ENCODE measurements at regions not wholly inside any gene's neighbourhood (a gene's known extent, or its start where the extent isn't known, plus 50 kb on each side); places are given as distances from the start of the nearest gene placed in this dataset.

DNA sequence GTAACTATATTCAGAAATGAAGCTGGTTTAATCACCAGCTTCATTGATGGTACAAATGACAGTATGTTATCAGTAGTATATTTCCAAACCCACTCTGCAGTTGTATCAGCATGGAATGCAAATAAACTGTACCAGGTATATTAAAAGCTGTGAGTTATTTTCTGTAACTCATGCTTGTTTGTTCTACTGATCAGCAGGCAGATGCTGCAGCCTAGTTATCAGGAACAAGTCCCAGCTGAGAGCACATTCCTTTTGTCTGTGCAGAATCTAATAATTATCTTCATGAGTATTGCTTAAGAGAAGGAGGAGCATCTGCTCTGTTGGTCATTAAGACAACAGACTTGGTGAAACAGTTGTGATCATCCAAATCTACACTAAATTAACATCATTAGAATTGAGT lies 1331.1 kb downstream of the MRPL39 start:
- Mint-ChIP-seq H3K27ac (no peak overlapping the region), H3K36me3 (no peaks in the 10 kb centered on the region), H3K9me3 (no peaks in the 10 kb centered on the region), H3K4me3 (no peak overlapping the region), H3K27me3 (no peaks in the 10 kb centered on the region), H3K4me1 (peaks cover 8% of the 10 kb centered on the region)
- ATAC-seq: no peak

DNA sequence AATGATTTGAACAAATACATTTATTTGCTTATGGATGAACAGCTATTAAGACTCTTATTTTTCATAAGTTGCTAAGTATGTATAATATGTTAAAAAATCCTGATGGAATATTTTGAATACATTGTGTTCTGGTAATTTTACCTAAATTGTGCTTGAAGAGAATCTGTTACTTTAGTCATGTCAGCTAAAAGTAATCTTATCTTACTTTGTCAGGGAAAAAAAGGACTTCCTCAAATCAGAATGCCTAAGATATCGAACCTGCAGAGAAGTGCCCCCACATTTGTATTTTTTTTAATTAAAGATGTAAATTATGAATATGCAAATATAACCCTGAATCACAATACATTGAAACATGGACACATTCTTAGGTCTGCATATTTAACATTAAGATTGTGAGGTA lies 1331.7 kb downstream of the MRPL39 start:
- Mint-ChIP-seq H3K27me3 (no peaks in the 10 kb centered on the region), H3K4me1 (peaks cover 8% of the 10 kb centered on the region), H3K27ac (no peak overlapping the region), H3K9me3 (no peaks in the 10 kb centered on the region), H3K4me3 (no peak overlapping the region), H3K36me3 (no peaks in the 10 kb centered on the region)
- no peak for ATAC-seq

DNA sequence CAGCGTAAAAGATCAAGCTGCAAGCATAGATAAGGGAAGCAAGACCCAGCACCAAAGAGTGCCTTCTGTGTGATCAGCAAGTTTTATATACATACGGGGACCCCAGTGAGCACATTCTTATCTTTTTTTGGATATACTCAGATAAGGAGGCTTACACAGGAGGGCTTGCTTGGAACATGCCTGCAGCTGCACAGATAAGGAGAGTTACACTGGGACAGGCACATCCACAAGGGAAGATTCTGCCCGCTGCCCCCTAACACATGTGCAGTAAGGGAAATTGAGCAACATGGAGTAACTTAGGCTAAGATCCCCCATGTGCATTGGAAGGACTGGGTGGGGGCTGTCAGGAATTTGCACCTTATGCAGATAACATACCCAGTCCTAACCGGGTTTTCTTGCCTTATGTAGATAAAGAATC lies 1334.8 kb downstream of the MRPL39 start:
- Mint-ChIP-seq H3K27me3 (no peaks in the 10 kb centered on the region), H3K4me1 (no peaks in the 10 kb centered on the region), H3K9me3 (no peaks in the 10 kb centered on the region), H3K27ac (no peak overlapping the region), H3K36me3 (no peaks in the 10 kb centered on the region), H3K4me3 (no peak overlapping the region)
- peak; percentile 50 for ATAC-seq

DNA sequence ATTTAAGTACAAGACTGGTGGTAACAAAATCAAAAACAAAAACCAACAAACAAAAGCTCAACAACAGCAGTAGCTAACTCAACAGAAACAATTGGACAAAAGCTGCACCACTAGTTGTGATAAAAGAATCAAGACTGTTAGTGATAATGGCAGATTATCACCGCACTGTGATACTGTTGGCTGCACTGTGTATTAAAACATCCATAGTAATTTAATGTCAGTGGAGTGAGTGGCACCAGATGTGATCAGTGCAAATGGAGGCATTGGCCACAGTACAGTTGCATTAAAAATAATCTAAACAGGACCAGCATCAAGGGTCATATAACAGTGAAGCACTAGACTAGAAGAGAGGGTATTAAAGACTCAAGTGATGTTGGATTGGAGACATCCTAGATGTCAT lies 1341.3 kb downstream of the MRPL39 start:
- H3K9me3 Mint-ChIP-seq: no peaks in the 10 kb centered on the region
- H3K4me1 Mint-ChIP-seq: no peaks in the 10 kb centered on the region
- H3K27ac Mint-ChIP-seq: no peak overlapping the region
- H3K36me3 Mint-ChIP-seq: no peaks in the 10 kb centered on the region
- no peak for ATAC-seq
- no peak overlapping the region for H3K4me3 Mint-ChIP-seq
- H3K27me3 Mint-ChIP-seq: no peaks in the 10 kb centered on the region

DNA sequence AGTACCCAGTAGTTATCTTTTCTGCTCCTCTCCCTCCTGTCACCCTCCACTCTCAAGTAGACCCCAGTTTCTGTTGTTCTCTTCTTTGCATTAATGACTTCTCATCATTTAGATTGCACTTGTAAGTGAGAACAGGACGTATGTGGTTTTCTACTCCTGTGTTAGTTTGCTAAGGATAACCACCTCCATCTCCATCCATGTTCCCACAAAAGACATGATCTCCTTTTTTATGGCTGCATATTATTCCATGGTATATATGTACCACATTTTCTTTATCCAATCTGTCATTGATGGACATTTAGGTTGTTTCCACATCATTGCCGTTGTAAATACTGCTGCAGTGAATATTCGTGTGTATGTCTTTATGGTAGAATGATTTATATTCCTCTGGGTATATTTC lies 1346.5 kb downstream of the MRPL39 start:
- Mint-ChIP-seq H3K27ac (no peak overlapping the region), H3K4me1 (no peaks in the 10 kb centered on the region), H3K27me3 (no peaks in the 10 kb centered on the region), H3K36me3 (no peaks in the 10 kb centered on the region), H3K4me3 (no peak overlapping the region), H3K9me3 (peaks cover 4% of the 10 kb centered on the region)
- ATAC-seq: no peak

DNA sequence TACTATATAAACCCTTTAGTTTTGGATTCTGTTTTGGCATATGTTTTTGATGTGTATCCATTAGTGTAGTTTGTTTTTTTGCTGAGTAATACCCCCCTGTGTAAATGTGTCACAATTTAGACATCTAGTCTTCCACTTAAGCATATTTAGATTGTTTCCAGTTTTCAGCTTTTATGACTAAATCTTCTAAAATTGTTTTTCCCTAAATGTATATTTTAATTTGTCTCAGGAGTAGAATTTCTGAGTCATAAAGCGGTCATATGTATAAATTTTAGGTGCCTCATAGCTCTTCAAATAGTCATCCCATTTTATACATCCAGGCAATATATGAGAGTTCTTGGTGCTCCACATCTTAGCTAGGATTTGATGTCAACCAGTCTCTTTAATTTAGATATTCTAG lies 1348.0 kb downstream of the MRPL39 start:
- H3K4me1 Mint-ChIP-seq: no peaks in the 10 kb centered on the region
- H3K9me3 Mint-ChIP-seq: peaks cover 4% of the 10 kb centered on the region
- H3K4me3 Mint-ChIP-seq: no peak overlapping the region
- ATAC-seq: no peak
- no peak overlapping the region for H3K27ac Mint-ChIP-seq
- no peaks in the 10 kb centered on the region for H3K27me3 Mint-ChIP-seq
- no peaks in the 10 kb centered on the region for H3K36me3 Mint-ChIP-seq

DNA sequence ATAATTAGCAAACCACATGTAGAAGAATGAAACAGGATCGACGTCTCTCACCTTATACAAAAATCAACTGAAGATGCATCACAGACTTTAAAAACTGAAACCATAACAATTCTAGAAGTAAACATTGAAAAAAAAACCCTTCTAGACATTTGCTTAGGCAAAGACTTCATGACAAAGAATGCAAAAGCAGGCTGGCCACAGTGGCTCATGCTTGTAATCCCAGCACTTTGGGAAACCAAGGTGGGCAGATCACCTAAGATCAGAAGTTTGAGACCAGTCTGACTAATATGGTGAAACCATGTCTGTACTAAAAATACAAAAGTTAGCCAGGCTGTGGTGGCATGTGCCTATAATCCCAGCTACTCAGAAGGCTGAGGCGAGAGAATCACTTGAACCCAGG lies 1351.7 kb downstream of the MRPL39 start:
- Mint-ChIP-seq H3K4me3 (no peak overlapping the region), H3K36me3 (no peaks in the 10 kb centered on the region), H3K27me3 (no peaks in the 10 kb centered on the region), H3K4me1 (no peaks in the 10 kb centered on the region), H3K9me3 (peaks cover 1% of the 10 kb centered on the region), H3K27ac (no peak overlapping the region)
- ATAC-seq: no peak

DNA sequence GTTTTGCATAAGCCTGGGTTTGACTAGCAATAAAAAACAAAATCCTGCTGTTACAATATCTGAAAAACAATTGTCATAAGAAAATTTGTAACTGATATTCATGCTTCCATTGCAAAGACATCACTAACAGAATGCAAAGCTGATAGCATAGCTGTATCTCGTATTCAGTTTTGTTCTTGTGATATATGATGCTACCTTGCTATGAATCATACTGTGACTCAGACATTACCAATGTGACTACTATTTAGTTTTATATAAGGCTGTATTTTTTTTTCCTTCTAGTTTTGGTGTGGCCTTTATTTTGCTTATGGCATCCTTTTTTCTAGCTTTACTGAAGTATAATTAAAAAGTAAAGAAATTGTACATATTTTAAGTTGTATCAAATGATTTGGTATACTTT lies 1381.8 kb downstream of the MRPL39 start:
- H3K9me3 Mint-ChIP-seq: peaks cover 8% of the 10 kb centered on the region
- no peaks in the 10 kb centered on the region for H3K27me3 Mint-ChIP-seq
- no peaks in the 10 kb centered on the region for H3K4me1 Mint-ChIP-seq
- H3K4me3 Mint-ChIP-seq: no peak overlapping the region
- no peaks in the 10 kb centered on the region for H3K36me3 Mint-ChIP-seq
- no peak for ATAC-seq
- no peak overlapping the region for H3K27ac Mint-ChIP-seq

DNA sequence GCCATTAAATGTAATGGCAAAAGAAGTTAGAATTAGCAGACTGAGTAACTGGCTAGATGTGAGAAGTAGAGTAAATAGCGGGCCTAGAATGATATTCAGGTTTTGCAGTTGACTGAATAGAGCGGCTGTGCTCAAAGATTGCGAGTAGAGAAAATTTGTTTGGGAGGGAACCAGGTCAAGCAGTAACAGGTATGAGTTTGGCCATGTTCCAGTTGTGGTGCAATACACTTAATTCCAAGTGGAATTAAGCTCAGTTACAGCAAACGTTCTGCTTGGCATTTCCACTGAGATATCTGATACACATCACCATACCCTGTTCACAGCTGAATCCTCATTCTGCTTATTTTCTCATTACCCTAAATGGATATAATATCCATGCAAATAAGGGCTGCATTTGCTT lies 1382.9 kb downstream of the MRPL39 start:
- H3K4me1 Mint-ChIP-seq: no peaks in the 10 kb centered on the region
- no peaks in the 10 kb centered on the region for H3K27me3 Mint-ChIP-seq
- H3K36me3 Mint-ChIP-seq: no peaks in the 10 kb centered on the region
- H3K27ac Mint-ChIP-seq: no peak overlapping the region
- peaks cover 8% of the 10 kb centered on the region for H3K9me3 Mint-ChIP-seq
- H3K4me3 Mint-ChIP-seq: no peak overlapping the region
- ATAC-seq: no peak

DNA sequence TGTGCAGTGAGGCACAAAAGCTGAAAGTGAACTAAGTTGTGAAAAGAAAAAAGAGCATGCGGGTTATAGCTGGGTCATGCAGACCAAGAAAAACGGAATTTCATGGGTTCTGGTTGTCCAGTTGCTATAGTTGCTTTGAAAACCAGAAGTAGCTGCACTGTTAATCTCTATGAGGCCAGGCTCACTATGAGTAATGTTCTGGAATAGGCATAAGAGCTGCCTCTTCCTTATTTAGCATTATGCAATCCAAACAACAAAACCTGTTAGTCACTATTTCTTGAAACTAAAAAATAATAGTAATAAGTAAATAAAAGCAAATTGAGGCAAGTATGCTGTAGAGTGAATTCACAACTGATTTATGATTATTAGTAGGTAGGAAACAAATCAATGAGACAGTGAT lies 1383.7 kb downstream of the MRPL39 start:
- Mint-ChIP-seq H3K4me1 (no peaks in the 10 kb centered on the region), H3K27me3 (no peaks in the 10 kb centered on the region), H3K36me3 (no peaks in the 10 kb centered on the region), H3K27ac (no peak overlapping the region), H3K4me3 (no peak overlapping the region), H3K9me3 (peaks cover 8% of the 10 kb centered on the region)
- ATAC-seq: no peak

DNA sequence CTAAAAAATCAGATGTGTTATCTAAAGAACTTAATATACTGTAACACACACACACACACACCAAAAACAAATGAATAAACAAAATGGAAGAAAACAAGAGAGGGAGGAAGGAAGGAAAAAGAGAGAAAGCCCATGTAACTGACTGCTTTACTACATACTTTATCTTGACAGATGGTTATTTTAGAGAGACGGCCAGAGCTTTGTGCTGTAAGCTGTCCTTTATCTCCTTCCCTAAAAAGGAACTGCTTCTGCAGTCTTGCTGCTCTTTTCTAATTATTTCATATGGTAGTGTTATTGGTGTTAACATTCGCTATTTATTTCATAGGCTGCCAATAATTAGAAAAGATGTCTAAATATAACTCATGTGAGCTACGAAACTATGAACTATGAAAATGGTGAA lies 1384.6 kb downstream of the MRPL39 start:
- H3K4me3 Mint-ChIP-seq: no peak overlapping the region
- H3K9me3 Mint-ChIP-seq: peaks cover 6% of the 10 kb centered on the region
- peaks cover 4% of the 10 kb centered on the region for H3K27me3 Mint-ChIP-seq
- H3K36me3 Mint-ChIP-seq: no peaks in the 10 kb centered on the region
- H3K27ac Mint-ChIP-seq: no peak overlapping the region
- no peaks in the 10 kb centered on the region for H3K4me1 Mint-ChIP-seq
- no peak for ATAC-seq

DNA sequence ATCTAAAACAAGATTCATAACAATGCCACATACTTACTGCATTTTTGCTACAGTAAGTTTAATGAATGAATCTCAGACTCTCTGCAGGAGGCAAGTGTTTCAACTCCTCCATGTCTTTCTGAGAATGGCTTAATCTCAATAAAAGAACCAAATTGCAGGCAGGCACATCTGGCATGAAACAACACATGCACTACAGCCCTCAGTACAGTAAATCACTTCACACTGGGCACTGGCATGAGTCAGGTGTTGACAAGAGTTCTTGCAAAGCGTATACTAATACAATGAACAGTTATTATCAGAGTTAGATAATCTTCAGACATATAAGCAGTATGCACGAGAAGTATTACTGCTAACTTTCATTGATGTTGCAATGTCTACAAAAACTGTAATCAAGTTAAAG lies 1386.8 kb downstream of the MRPL39 start:
- Mint-ChIP-seq H3K36me3 (no peaks in the 10 kb centered on the region), H3K27ac (no peak overlapping the region), H3K27me3 (peaks cover 11% of the 10 kb centered on the region), H3K4me3 (no peak overlapping the region), H3K9me3 (no peaks in the 10 kb centered on the region), H3K4me1 (no peaks in the 10 kb centered on the region)
- ATAC-seq: no peak

DNA sequence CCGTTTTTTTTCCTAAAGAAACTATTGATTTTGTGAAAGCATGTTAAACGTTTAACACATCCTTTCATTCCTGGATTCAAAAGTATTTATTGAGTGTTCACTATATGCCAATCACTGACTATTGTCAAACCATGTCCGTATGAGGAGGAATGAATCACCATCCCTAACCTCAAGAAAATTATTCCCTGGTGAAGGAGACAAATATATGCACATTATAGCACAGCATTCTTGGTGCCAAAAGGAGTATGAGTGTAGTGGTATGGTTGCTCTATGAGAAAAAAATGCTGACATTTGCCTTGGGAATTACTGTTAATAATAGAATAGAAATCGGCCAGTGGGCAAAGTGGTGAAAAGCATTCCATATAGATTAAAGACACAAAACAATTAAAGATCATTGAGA lies 1390.1 kb downstream of the MRPL39 start:
- ATAC-seq: no peak
- H3K27me3 Mint-ChIP-seq: peaks cover 11% of the 10 kb centered on the region
- no peak overlapping the region for H3K4me3 Mint-ChIP-seq
- no peaks in the 10 kb centered on the region for H3K36me3 Mint-ChIP-seq
- H3K9me3 Mint-ChIP-seq: no peaks in the 10 kb centered on the region
- H3K4me1 Mint-ChIP-seq: no peaks in the 10 kb centered on the region
- H3K27ac Mint-ChIP-seq: no peak overlapping the region

DNA sequence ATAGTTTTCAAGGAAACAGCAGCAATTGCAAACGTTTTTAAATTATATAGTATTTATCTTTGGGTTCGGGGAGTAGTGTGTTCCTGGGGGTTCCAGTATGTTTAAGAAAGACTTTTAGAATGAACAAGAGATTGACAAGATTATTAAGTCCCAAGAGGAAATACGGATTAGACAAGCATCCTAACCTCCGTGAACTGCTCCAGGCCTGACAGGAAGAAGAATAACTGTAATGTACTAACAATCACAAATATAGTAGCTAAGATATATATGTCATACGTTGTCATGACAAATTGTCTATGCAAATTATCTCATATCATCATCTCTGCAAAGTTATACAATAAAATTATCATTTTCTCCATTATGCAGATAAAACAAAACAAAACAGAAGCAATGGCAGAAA lies 1397.2 kb downstream of the MRPL39 start:
- H3K36me3 Mint-ChIP-seq: no peaks in the 10 kb centered on the region
- H3K27ac Mint-ChIP-seq: no peak overlapping the region
- H3K9me3 Mint-ChIP-seq: no peaks in the 10 kb centered on the region
- no peak overlapping the region for H3K4me3 Mint-ChIP-seq
- H3K4me1 Mint-ChIP-seq: no peaks in the 10 kb centered on the region
- no peaks in the 10 kb centered on the region for H3K27me3 Mint-ChIP-seq
- ATAC-seq: no peak

DNA sequence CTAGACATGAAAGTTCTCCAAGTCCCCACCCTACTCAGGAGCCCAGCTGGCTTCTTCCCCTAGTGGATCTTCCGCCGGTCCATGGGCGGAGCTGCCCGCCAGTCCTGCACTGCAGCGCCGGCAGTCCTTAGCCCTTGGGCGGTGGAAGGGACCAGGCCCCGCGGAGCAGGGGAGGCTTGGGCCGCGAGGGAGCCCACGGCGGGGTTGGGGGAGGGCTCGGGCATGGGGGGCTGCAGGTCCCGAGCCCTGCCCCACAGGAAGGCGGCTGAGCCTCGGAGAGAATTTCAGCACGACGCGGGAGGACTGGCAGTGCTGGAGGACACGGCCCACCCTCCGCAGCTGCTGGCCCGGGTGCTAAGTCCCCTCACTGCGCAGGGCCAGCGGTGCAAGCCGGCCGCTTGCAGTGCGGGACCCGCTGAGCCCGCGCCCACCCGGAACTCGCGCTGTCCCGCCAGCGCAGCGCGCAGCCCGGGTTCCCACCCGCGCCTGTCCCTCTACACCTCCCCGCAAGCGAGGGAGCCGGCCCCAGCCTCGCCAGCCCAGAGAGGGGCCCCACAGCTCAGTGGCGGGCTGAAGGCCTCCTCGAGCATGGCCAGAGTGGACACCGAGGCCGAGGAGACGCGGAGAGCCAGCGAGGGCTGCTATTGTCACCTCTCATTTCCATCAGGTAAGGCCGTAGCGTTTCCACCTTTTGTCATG lies 1398.6 kb downstream of the MRPL39 start:
- H3K9me3 Mint-ChIP-seq: no peaks in the 10 kb centered on the region
- peak; percentile 45 for ATAC-seq
- no peaks in the 10 kb centered on the region for H3K36me3 Mint-ChIP-seq
- no peak overlapping the region for H3K27ac Mint-ChIP-seq
- no peak overlapping the region for H3K4me3 Mint-ChIP-seq
- no peaks in the 10 kb centered on the region for H3K4me1 Mint-ChIP-seq
- no peaks in the 10 kb centered on the region for H3K27me3 Mint-ChIP-seq

DNA sequence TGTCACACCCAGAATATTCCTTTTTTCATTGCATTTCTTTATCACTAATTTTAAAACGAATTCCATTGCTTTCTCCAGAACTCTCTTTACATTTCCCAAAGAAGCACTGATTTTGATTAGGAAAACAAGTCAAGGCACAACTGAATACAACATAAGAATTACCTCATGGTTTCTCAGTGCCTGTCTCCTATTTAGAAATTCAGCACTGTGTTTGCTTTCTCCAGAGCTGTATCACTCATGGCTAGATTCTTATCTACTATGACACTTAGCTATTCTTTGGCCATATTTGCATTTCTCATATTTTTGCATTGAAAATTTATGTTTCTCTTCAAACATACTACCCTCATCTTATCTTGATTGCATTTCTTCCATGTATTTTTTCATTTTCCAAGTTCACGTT lies 1402.0 kb downstream of the MRPL39 start:
- Mint-ChIP-seq H3K4me3 (no peak overlapping the region), H3K27me3 (no peaks in the 10 kb centered on the region), H3K36me3 (no peaks in the 10 kb centered on the region), H3K4me1 (no peaks in the 10 kb centered on the region), H3K9me3 (no peaks in the 10 kb centered on the region), H3K27ac (no peak overlapping the region)
- ATAC-seq: no peak

DNA sequence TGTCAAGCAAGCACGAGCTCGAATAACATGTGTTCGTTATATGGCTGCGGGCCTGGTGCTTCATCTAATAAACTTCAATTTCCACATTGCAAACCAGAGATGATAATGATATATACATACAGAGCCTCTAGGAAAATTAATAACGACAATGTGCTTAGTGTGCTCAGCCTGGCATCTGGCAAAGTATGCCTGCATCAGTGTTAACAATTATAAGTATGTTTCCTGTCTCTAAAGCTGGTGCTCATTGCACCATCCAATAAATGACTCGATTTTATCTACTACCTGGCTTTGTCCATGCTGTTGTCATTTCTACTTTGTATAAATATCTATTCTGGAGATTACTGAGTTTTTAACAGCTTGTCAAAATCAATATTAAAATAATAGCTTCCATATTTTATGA lies 1402.6 kb downstream of the MRPL39 start:
- no peaks in the 10 kb centered on the region for H3K9me3 Mint-ChIP-seq
- no peaks in the 10 kb centered on the region for H3K4me1 Mint-ChIP-seq
- no peaks in the 10 kb centered on the region for H3K36me3 Mint-ChIP-seq
- H3K27me3 Mint-ChIP-seq: no peaks in the 10 kb centered on the region
- no peak overlapping the region for H3K4me3 Mint-ChIP-seq
- no peak for ATAC-seq
- no peak overlapping the region for H3K27ac Mint-ChIP-seq
